ENCODE measurements at regions not wholly inside any gene's neighbourhood (a gene's known extent, or its start where the extent isn't known, plus 50 kb on each side); places are given as distances from the start of the nearest gene placed in this dataset.

- Histone ChIP-seq H3K4me1 (no peaks in the 10 kb centered on the region), H3K27ac (no peak overlapping the region), H3K36me3 (ENCODE audit: control insufficient read depth, insufficient read depth, low read length) (no peaks in the 10 kb centered on the region), H3K79me2 (no peaks in the 10 kb centered on the region), H3K9me3 (ENCODE audit: control insufficient read depth, low read length) (no peaks in the 10 kb centered on the region), H3K4me2 (ENCODE audit: low read length) (no peak overlapping the region), H3K27me3 (ENCODE audit: control insufficient read depth, insufficient read depth, low read length) (no peaks in the 10 kb centered on the region), H2AFZ (no peak overlapping the region), H3K4me3 (ENCODE audit: low read depth, low read length) (no peak overlapping the region), H3K9ac (no peak overlapping the region)
- TF ChIP-seq, protein P1, sequence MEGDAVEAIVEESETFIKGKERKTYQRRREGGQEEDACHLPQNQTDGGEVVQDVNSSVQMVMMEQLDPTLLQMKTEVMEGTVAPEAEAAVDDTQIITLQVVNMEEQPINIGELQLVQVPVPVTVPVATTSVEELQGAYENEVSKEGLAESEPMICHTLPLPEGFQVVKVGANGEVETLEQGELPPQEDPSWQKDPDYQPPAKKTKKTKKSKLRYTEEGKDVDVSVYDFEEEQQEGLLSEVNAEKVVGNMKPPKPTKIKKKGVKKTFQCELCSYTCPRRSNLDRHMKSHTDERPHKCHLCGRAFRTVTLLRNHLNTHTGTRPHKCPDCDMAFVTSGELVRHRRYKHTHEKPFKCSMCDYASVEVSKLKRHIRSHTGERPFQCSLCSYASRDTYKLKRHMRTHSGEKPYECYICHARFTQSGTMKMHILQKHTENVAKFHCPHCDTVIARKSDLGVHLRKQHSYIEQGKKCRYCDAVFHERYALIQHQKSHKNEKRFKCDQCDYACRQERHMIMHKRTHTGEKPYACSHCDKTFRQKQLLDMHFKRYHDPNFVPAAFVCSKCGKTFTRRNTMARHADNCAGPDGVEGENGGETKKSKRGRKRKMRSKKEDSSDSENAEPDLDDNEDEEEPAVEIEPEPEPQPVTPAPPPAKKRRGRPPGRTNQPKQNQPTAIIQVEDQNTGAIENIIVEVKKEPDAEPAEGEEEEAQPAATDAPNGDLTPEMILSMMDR (IDR thresholded peaks at IDR 0.05): no peak
Observed at GRCh38 chr11:86749821-86750401, 50.4 kb upstream of the PRSS23 start.

DNA sequence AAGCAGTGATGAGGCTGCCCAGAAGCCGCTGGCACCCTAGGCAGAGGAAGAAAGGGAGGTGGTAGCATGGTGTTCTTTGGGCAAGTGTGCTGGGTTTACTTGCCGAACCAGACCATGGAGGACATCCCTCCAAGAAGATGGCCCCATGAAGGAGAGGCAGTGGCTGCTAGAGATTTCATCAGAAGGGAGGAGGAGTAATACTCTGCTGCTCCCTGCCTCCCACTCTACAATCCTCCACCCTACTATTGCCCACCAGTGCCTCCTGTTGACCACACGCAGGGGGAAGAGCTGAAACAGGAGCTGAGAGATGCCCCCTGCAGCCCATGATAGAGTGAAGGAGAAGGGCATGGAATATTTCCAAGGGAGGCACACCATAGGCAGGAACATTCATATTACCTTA lies 51.0 kb upstream of the PRSS23 start:
- no peak overlapping the region for H3K4me3 ChIP-seq (ENCODE audit: low read depth, low read length)
- H3K9me3 ChIP-seq (ENCODE audit: control insufficient read depth, low read length): no peaks in the 10 kb centered on the region
- no peaks in the 10 kb centered on the region for H3K79me2 ChIP-seq
- no peak overlapping the region for H3K27ac ChIP-seq
- H3K36me3 ChIP-seq (ENCODE audit: control insufficient read depth, insufficient read depth, low read length): no peaks in the 10 kb centered on the region
- H3K4me2 ChIP-seq (ENCODE audit: low read length): no peak overlapping the region
- TF ChIP-seq, protein P1 (IDR thresholded peaks at IDR 0.05): no peak
- H3K9ac ChIP-seq: no peak overlapping the region
- H3K27me3 ChIP-seq (ENCODE audit: control insufficient read depth, insufficient read depth, low read length): no peaks in the 10 kb centered on the region
- no peak overlapping the region for H2AFZ ChIP-seq
- no peaks in the 10 kb centered on the region for H3K4me1 ChIP-seq

- Histone ChIP-seq H3K27me3 (ENCODE audit: control insufficient read depth, insufficient read depth, low read length) (no peaks in the 10 kb centered on the region), H3K4me1 (no peaks in the 10 kb centered on the region), H3K9ac (no peak overlapping the region), H3K4me2 (ENCODE audit: low read length) (no peak overlapping the region), H3K27ac (no peak overlapping the region), H2AFZ (no peak overlapping the region), H3K4me3 (ENCODE audit: low read depth, low read length) (no peak overlapping the region), H3K79me2 (no peaks in the 10 kb centered on the region), H3K9me3 (ENCODE audit: control insufficient read depth, low read length) (no peaks in the 10 kb centered on the region), H3K36me3 (ENCODE audit: control insufficient read depth, insufficient read depth, low read length) (no peaks in the 10 kb centered on the region)
- TF ChIP-seq, protein P1 (IDR thresholded peaks at IDR 0.05): no peak
Observed at GRCh38 chr11:86748296-86748695, 52.0 kb upstream of the PRSS23 start.

DNA sequence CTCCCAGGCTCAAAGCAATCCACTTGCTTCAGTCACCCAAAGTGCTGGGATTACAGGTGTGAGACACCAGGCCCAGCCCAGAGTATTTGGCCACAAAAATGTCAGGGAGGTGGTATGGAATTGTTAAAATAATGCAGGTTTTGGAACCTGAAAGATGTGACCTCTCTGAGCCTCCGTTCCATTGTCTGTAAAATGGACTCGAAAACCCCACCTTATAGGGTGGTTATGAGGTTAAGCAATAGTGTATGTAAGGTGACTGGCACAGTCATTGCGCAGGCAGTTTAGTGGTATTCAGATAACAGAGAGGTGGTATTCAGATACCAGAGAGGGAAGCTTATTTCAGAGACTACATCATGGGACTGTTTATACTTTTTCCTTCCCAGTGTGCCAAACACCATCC lies 52.5 kb upstream of the PRSS23 start:
- Histone ChIP-seq H3K4me3 (ENCODE audit: low read depth, low read length) (no peak overlapping the region), H3K27me3 (ENCODE audit: control insufficient read depth, insufficient read depth, low read length) (no peaks in the 10 kb centered on the region), H3K4me1 (no peaks in the 10 kb centered on the region), H3K4me2 (ENCODE audit: low read length) (no peak overlapping the region), H3K36me3 (ENCODE audit: control insufficient read depth, insufficient read depth, low read length) (no peaks in the 10 kb centered on the region), H3K27ac (no peak overlapping the region), H2AFZ (no peak overlapping the region), H3K9ac (no peak overlapping the region), H3K79me2 (no peaks in the 10 kb centered on the region), H3K9me3 (ENCODE audit: control insufficient read depth, low read length) (no peaks in the 10 kb centered on the region)
- TF ChIP-seq, protein P1 (IDR thresholded peaks at IDR 0.05): no peak

GRCh38 chr11:86746514-86746913 lies 53.8 kb upstream of the PRSS23 start:
- Histone ChIP-seq H3K79me2 (no peaks in the 10 kb centered on the region), H3K4me3 (ENCODE audit: low read depth, low read length) (no peak overlapping the region), H3K9me3 (ENCODE audit: control insufficient read depth, low read length) (no peaks in the 10 kb centered on the region), H3K9ac (no peak overlapping the region), H3K36me3 (ENCODE audit: control insufficient read depth, insufficient read depth, low read length) (no peaks in the 10 kb centered on the region), H3K27ac (no peak overlapping the region), H3K4me1 (no peaks in the 10 kb centered on the region), H2AFZ (no peak overlapping the region), H3K4me2 (ENCODE audit: low read length) (no peak overlapping the region), H3K27me3 (ENCODE audit: control insufficient read depth, insufficient read depth, low read length) (no peaks in the 10 kb centered on the region)
- TF ChIP-seq, protein P1 (IDR thresholded peaks at IDR 0.05): no peak
